PC-9 (cell line): ENCODE measurements at regions not wholly inside any gene's neighbourhood (a gene's known extent, or its start where the extent isn't known, plus 50 kb on each side); places are given as distances from the start of the nearest gene placed in this dataset.

Experiments used
- CTCF ChIP-seq: fragments of 200-600 bp; sonication (generic); conservative IDR thresholded peaks from 2 replicates; pipeline ENCODE4 v1.6.1; 2017; ENCODE audit warnings: mixed run types, antibody characterized with exemption, mild to moderate bottlenecking, moderate library complexity
- EZH2 ChIP-seq: fragments of 200-600 bp; sonication (generic); IDR thresholded peaks from 2 replicates; pipeline ENCODE4 v1.8.0; 2017; ENCODE audit warnings: antibody characterized with exemption, low read depth

GRCh38 chr2:8247905-8248622, 433.8 kb upstream of the ID2 start:
- TF ChIP-seq CTCF (no peak), EZH2 (no peak)
